Gastrocnemius medialis (tissue), 4 donors: ENCODE measurements at regions not wholly inside any gene's neighbourhood (a gene's known extent, or its start where the extent isn't known, plus 50 kb on each side); places are given as distances from the start of the nearest gene placed in this dataset.

Source experiments
- CTCF ChIP-seq, 5 experiments: fragments of 450-650 bp in 3 of 5; fragments of 200-600 bp in 2 of 5; sonication (generic) in 2 of 5; IDR thresholded peaks in 4 of 5; conservative IDR thresholded peaks in 1 of 5; 1 replicate in 4 of 5; 2 replicates in 1 of 5; pipeline ENCODE4 v1.5.1; 2016 to 2019; ENCODE audit warnings: antibody characterized with exemption in 5 of 5, mild to moderate bottlenecking in 3 of 5, moderate library complexity in 3 of 5
- POLR2A ChIP-seq, 2 donors: fragments of 450-650 bp; IDR thresholded peaks; one replicate each; pipeline ENCODE4 v1.6.1; 2017; ENCODE audit warnings: antibody characterized with exemption in 2 of 2, mild to moderate bottlenecking in 2 of 2, moderate library complexity in 2 of 2

- TF ChIP-seq CTCF (IDR thresholded peaks at IDR 0.05 in 4 of 5, conservative IDR thresholded peaks at IDR 0.05 in 1 of 5) (no peak), POLR2A (IDR thresholded peaks at IDR 0.05) (no peak)
Measured at GRCh38 chr2:238966072-238966937, 118.4 kb downstream of the TWIST2 start.
